RWPE2 (cell line): ENCODE measurements at regions not wholly inside any gene's neighbourhood (a gene's known extent, or its start where the extent isn't known, plus 50 kb on each side); places are given as distances from the start of the nearest gene placed in this dataset.

Experiments used
- ATAC-seq: fragments of 200-7000 bp; cut with Tn5 transposase; 3 replicates; pipeline ENCODE4 v1.9.1; 2021; ENCODE audit warnings: low read depth
- DNase-seq: peaks from one replicate; pipeline ENCODE4 v3.0.0-alpha.2; 2020; ENCODE audit warnings: low spot score
- H3K27ac ChIP-seq: fragments of 450-650 bp; 2 replicates; pipeline ENCODE4 v1.5.1; 2017; ENCODE audit warnings: mild to moderate bottlenecking; ENCODE audit not compliant: poor library complexity, severe bottlenecking
- H3K27me3 ChIP-seq: fragments of 250-450 bp; sonication (Bioruptor Pico); 2 replicates; pipeline ENCODE4 v1.5.1; 2021; ENCODE audit warnings: mild to moderate bottlenecking, moderate library complexity; ENCODE audit not compliant: insufficient read depth, poor library complexity, severe bottlenecking
- H3K36me3 ChIP-seq: fragments of 250-450 bp; sonication (Bioruptor Pico); 2 replicates; pipeline ENCODE4 v1.5.1; 2020; ENCODE audit warnings: low read depth, mild to moderate bottlenecking, moderate library complexity
- H3K4me1 ChIP-seq: fragments of 250-450 bp; sonication (Bioruptor Pico); 2 replicates; pipeline ENCODE4 v1.5.1; 2021; ENCODE audit warnings: mild to moderate bottlenecking, moderate library complexity; ENCODE audit not compliant: insufficient read depth, poor library complexity, severe bottlenecking
- H3K4me3 ChIP-seq: fragments of 250-450 bp; sonication (Bioruptor Pico); 2 replicates; pipeline ENCODE4 v1.5.1; 2021; ENCODE audit warnings: mild to moderate bottlenecking, moderate library complexity; ENCODE audit not compliant: severe bottlenecking
- H3K9me3 ChIP-seq: fragments of 250-450 bp; sonication (Bioruptor Pico); 2 replicates; pipeline ENCODE4 v1.5.1; 2021; ENCODE audit warnings: mild to moderate bottlenecking, moderate library complexity; ENCODE audit not compliant: severe bottlenecking
- TF ChIP-seq, protein P1 (sequence below): fragments of 450-650 bp; IDR thresholded peaks from one replicate; pipeline ENCODE4 v1.5.1; 2017; ENCODE audit warnings: mild to moderate bottlenecking, moderate library complexity; ENCODE audit not compliant: poor library complexity, severe bottlenecking

- Histone ChIP-seq H3K36me3 (no peaks in the 10 kb centered on the region), H3K4me3 (no peak overlapping the region), H3K9me3 (no peaks in the 10 kb centered on the region), H3K27me3 (peaks cover 46% of the 10 kb centered on the region), H3K27ac (no peak overlapping the region), H3K4me1 (no peaks in the 10 kb centered on the region)
- DNase-seq: no peak
- TF ChIP-seq, protein P1, sequence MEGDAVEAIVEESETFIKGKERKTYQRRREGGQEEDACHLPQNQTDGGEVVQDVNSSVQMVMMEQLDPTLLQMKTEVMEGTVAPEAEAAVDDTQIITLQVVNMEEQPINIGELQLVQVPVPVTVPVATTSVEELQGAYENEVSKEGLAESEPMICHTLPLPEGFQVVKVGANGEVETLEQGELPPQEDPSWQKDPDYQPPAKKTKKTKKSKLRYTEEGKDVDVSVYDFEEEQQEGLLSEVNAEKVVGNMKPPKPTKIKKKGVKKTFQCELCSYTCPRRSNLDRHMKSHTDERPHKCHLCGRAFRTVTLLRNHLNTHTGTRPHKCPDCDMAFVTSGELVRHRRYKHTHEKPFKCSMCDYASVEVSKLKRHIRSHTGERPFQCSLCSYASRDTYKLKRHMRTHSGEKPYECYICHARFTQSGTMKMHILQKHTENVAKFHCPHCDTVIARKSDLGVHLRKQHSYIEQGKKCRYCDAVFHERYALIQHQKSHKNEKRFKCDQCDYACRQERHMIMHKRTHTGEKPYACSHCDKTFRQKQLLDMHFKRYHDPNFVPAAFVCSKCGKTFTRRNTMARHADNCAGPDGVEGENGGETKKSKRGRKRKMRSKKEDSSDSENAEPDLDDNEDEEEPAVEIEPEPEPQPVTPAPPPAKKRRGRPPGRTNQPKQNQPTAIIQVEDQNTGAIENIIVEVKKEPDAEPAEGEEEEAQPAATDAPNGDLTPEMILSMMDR: no peak
- no peak for ATAC-seq
These were observed 220.4 kb upstream of the HEY2 start for GRCh38 chr6:125529061-125529460.

DNA sequence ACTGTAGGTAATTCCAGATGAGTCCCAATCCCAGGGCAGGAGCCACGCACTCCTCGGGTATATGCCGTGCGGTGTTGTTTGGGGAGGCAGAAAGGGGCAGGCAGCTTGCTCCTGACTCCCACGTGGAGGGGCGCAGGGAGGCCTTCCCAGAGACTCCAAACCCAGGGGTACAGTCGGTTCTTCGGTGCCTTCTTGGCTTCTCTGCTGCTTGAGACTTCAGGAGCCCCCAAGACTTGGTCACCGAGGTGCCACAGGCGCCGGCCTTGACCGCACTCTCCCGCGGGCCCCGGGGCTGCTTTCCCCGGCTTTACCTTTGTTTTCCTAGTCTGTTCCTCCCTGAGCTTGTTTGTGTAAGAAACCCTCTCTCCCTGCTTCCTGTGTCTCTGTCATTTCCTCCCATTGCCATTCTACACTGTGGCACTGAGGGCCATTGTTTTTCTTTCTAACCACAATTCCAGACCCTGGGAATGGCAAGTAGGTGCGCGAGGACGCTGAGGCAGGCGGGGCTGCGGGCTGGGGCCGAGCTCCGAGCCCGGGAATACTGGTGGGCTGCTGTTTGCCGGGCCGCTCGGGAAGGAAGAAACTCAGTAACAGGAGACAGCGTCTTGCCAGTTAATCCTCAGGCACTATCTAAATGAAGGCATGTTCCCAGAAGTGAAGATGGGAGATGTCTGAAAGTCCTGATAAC, 215.6 kb upstream of the HEY2 start:
- no peaks in the 10 kb centered on the region for H3K4me1 ChIP-seq
- H3K27ac ChIP-seq: no peak overlapping the region
- no peaks in the 10 kb centered on the region for H3K9me3 ChIP-seq
- TF ChIP-seq, protein P1: no peak
- H3K27me3 ChIP-seq: peaks cover 54% of the 10 kb centered on the region
- no peaks in the 10 kb centered on the region for H3K36me3 ChIP-seq
- no peak overlapping the region for H3K4me3 ChIP-seq
- ATAC-seq: 0 out of 3 replicates have a peak, but pooled peaks have one; percentile 17
- DNase-seq: no peak

GRCh38 chr6:125534430-125535263, 214.8 kb upstream of the HEY2 start:
- ATAC-seq (0 out of 3 replicates have a peak, but pooled peaks have one; percentile 10), DNase-seq (no peak)
- H3K36me3 ChIP-seq: no peaks in the 10 kb centered on the region
- peaks cover 49% of the 10 kb centered on the region for H3K27me3 ChIP-seq
- no peak overlapping the region for H3K4me3 ChIP-seq
- no peaks in the 10 kb centered on the region for H3K4me1 ChIP-seq
- no peaks in the 10 kb centered on the region for H3K9me3 ChIP-seq
- H3K27ac ChIP-seq: no peak overlapping the region
- TF ChIP-seq, protein P1: no peak

DNA sequence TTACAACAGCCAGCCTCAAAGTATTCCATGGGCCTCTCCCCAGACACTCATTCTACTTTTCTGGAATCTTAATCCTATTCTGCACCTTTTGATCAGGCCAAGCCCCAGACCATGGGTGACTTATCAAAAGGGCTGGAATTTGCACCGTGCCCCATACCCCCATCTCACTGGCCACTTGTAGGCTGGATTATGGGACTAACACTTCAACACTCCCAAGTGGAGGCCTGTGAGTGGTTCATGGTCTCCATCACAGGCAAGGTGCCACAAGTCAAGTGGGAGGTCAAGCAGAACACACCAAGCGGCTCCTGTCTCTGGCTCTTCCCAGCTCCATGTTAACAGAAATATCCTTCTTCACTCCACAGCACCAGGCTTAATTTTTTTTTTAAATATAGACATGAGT, 212.3 kb upstream of the HEY2 start:
- DNase-seq: no peak
- H3K9me3 ChIP-seq: no peaks in the 10 kb centered on the region
- no peaks in the 10 kb centered on the region for H3K36me3 ChIP-seq
- H3K4me1 ChIP-seq: no peaks in the 10 kb centered on the region
- peaks cover 24% of the 10 kb centered on the region for H3K27me3 ChIP-seq
- ATAC-seq: no peak
- TF ChIP-seq, protein P1: no peak
- H3K27ac ChIP-seq: no peak overlapping the region
- no peak overlapping the region for H3K4me3 ChIP-seq
